HG03571 (cell line): ENCODE measurements at regions not wholly inside any gene's neighbourhood (a gene's known extent, or its start where the extent isn't known, plus 50 kb on each side); places are given as distances from the start of the nearest gene placed in this dataset.

Experiments used
- ATAC-seq: cut with Tn5 transposase; IDR thresholded peaks from one replicate; pipeline ENCODE4 v1.9.1; 2021; ENCODE audit not compliant: unreplicated experiment

DNA sequence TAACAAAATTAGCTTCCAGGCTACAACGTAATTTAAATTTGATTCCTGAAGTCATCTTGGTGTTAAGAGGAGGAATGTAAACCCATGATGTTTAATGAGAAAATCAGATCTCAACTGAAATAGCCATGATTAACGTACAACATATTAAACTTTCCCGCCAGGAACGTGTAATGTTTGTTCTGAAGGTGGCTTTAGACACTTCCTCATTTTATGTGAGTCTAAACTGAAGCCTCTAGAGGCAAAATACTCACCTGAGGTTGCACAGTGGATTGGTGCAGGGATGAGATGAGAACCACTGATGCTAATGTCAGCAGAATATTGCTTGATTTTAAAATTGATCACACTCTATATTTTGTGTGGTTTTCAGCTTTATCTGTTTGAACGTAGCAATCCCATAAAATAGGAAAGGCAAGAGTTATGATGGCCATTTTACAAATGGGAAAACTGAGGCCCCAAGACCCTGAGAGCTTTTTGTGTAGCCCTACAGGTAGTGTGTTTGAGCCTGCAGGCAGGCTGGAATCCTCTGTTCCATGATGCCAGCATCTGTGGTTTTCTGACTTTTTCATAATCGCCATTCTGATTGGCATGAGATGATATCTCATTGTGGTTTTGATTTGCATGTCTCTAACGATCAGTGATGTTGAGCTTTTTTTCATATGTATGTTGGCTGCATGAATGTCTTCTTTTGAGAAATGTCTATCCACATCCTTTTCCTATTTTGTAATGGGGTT lies 243.7 kb upstream of the BMPER start:
- ATAC-seq, result no peak

DNA sequence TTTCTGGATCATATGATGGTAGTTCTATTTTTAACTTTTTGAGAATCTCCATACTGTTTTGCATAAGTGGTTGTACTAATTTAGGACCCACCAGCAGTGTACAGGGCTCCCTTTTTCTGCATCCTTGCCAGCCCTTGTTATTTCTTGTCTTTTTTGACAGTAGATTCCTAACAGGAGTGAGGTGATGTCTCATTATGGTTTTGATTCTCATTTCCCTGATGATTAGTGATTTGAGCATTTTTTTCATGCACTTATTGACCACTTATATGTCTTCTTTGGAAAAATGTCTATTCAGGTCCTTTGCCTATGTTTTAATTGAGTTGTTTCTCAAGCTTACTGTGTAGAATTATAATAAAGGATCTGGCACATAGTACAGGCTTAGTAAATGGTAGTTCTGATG lies 238.8 kb upstream of the BMPER start:
- ATAC-seq, result no peak

DNA sequence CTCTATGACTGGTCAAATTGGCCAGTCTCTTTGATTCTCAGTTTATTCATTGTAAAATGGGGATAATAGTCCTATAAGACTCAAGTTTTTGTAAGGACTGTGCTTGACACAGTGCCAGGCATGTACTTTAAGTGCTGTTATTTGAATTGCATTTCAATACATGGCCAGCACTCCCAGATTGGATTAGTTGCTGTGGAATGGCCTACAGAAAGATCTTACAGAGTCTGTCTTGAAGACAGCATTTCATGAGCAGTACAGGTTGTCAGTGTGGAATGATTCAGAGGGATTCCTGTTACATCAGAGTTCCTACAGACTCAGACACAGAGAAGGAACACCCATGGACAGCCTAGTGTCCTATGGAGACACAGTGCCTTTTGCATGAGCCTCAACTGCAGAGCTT lies 238.1 kb upstream of the BMPER start:
- no peak for ATAC-seq

DNA sequence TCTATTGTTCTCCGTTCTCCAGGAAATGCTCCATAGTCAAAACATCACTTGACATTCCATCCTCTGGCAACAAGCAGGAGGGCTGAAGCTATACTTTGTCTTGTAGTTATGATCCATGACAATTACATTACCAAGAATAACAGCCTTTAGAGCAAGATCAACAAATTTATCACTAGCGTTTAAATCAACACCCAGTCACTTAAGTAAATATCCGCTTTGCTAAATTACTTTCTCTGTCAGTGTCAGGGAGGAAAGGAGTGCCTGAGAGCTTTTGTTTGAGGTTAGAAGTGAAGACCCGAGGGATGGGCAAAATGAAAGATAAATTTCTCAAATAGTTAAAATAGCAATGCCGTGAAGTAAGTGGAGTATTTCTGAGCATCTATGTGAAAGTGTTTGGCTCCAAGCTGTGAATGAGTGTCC lies 236.1 kb upstream of the BMPER start:
- no peak for ATAC-seq

DNA sequence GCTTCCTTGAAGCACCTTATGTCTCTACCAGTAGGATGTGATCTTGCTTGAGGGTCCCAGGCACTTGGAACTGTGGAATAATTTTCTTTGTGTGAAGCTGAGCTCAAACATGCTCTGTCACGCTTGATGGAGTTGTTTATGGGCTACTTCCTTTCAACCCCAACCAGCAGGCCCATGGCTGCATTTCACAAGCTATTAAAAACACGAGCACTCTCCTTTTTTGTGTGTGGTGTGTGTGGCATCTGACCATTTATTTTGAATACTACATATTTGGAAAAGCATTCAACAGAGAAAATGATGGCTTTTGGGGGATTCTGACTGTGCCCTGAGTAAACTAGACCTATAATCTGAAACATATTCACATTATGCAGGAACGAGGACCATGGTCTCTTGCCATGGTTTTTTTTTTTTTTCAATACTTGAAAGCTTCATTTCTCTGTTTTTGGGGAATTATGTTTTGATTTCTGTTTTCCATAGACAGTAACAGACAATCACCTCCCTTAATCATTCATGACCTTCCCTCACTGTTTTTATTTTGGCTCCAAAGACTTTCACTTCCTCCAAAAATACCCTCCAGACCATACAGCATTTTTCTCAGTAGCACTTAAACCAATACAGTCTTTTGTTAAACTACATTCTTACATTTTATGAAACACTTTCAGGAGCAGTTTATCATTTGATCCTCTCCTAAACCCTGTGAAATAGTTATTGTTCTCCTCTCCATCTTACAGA lies 233.6 kb upstream of the BMPER start:
- peak; percentile 60 for ATAC-seq

DNA sequence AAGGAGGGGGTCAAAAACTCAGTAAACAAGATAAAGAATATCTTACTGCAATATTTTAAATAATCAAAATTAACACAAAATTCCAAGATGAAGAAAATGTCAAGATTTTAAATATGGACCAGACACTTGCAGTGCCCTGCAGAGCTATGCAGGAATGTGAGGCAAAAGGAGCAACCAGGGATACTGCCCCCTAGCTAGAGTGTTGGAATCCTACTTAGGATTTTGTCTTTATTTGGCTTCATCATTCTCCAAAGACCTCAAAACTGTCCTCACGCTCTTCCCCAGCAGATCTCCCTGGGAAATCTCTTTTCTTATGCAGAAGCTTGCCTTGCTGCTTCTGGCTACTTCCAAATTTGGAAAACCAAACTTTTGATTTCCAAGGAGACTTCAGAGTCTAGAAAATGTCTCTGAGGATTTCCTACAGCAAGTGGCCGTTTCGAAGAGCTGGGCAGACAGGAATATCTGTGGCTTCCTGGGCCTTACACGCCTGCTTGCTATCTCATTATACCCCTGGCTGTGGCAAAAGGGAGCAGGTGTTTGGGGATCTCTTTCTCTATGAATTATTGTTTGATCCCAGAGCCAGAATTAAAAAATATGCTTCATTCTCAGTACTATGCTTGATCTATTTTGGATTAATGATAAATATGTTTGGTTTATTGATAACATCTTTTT lies 232.2 kb upstream of the BMPER start:
- ATAC-seq, result no peak

DNA sequence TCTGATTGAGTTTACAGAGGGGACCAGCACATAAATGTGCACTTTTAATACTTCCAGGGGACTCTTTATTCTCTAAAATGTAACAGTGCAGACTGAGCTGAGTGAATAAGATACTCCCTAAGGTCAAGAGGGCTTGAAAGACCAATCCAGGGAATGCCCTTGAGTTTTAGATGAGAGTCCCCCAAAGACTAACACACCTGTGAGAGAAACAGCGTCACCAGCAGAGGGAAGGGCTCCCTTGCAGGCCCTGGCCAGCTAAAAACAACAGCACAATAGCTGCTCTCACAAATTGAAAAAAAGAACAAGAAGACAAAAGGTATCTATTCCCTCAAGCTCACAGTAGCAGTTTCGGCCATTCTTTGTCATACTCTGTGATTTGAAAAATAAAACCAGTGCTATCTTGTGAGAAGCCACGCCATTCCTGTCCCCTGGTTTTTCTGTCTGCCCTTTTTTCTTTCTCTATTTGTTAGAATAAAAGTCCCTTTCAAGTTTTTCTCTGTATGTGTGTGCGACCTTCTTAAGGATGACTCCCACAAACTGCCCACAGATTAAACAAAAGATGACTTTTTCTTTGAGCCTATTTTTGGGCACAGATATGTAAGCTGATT lies 230.4 kb upstream of the BMPER start:
- no peak for ATAC-seq

DNA sequence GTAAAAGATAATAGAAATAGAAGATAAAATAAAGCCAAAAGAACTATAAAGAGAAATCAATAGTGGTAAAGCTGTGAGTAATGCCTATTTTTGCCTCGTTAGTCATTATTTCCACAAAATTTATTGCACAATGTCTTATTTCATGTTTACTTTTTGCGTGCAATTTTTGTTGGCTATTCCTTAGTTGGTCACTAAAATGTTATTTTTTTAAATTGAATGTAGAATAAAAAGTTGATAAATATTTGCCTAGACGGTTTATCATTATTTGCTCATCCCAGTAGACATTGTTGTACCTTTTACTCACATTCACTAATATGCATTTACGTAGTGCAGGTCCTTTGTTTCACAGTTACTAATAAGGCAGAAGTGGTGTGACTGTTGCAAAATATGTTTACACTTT lies 227.8 kb upstream of the BMPER start:
- ATAC-seq, result no peak

DNA sequence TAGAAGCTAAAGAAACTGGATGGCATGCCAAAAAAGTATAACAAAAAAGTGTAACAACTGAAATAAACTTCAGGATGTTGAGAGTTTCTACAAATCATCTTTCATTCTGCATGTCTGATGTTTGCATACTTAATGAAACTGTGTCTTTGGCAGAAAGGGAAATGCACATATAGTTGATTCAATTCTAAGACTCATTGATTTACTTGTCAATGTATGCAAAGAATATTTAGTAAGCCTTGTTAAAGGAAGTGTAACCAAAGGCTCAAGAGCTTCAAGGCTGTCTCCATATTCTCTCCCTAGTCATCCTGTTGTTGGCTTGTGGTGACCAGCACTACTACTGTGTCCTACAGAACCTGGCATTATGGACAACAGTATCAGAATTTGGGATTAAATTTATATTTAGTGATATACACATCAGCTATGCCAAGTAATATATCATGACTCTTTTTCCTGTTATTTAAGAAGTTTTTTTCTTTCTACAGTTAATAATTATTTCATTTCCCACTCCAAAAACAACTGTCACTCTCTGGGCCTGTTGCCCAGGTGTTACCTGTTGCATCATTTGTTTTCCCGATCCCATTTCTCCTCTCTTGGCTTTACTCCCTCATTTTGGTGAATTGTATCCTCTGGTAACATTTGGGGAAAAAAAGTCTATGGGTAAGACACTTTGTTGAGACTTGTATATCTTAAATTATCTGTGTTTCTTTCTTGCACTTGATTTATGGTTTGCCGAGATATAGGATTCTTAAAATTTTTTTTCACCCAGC lies 226.6 kb upstream of the BMPER start:
- no peak for ATAC-seq

DNA sequence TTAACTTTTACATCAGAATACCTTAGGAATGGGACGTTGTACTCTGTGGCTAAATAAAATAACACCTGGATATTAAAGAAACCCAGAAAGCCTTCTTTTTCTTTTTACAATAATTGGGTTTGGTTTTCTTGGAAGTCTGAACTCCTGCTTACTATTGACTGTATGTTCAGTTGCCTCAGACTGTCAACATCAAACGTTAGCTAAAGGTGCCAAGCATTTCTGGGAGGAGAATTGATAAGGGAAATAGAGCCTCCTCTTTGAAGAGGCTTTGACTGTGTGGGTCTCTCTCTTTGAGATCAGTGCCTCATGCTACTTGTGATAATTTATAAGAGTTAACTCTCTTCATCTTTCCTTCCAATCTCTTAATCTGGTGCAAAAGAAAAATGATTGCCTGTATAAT lies 224.7 kb upstream of the BMPER start:
- no peak for ATAC-seq

DNA sequence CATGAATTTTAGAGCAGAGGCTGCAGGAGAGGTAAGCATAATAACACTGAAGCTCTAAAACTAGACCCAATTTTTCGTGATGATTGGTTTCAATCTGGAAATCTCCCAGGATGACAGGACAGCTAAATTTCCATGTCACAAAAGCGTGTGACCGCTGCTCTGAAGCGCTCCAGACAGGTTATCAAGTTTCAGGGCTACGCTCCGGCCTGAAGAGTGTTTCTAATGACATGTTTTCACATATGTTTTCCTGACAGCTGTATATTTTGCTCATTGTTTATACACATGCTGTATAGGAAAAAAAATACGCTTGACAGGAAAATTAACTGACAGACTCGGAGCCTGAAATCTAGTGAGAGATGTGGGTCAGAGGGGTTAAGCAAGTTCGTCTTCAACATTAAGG lies 219.8 kb upstream of the BMPER start:
- ATAC-seq, result no peak

DNA sequence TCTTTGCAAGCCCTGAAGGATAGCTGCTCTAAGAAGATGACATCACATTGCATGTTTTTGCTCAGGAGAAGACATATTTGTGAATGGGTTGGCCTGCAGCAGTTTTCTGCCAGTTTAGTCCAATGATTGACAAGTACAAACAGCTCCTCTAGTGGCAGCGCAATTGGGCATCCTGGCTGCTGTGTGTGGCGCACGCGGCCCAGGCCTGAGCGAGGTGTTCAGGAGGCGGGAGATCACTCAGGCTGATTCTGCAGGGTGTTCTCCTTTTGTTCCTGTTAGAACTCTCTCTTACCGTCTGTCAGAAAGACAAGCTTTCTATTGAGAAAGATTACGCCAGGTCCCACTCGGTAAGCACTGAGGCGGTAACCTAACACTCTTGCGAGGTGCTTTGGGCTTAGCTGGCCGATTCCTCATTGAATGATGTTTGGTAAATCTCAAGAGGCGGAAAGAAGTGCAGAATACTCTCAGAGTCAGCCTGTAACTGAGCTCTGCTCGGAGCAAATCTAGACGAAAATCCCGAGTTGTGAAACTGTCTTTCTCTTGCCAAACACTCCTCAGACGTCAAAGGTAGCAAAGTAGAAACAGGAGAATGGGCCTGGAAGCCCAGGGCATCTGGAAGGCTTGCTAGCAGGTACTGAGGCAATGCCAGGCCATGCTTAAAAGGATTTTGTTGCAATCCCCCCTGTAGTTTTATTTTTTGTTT lies 219.2 kb upstream of the BMPER start:
- ATAC-seq, result no peak

DNA sequence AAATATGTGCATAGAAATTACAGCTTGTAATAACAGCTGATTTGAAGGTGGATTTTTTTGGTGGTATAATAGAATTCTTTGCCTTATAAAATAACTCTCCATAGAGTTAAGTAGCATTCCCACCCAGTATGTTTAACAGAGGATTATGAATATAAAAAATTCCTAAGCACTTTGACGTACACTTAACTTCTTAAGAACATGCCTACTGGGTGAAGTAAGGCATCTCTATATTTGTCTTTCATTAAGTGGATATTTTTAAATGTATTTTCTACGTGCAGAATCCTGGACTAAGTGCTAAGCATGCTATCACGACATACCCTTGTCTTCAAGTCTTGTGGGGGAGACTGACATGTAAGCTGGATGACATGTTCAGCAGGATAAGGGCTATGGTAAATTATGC lies 217.7 kb upstream of the BMPER start:
- ATAC-seq, result no peak

DNA sequence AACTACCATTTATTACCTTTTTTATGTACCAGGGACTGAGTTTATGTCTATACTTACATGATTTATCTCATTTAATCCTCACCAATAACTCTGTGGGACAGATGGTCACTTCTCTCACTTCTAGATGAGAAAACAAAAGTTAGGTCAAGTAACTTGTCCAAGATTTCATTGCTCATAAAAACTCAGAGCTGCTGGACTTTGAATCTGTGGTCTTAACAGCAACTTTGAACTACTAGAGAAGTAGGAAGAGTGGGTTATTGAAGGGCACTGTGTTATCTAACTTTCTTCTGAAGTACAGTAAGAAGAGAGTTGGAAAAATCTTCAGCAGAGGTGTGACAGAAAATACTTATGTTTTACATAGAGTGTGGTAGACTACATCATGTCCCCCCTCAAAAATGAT lies 214.2 kb upstream of the BMPER start:
- ATAC-seq, result no peak

DNA sequence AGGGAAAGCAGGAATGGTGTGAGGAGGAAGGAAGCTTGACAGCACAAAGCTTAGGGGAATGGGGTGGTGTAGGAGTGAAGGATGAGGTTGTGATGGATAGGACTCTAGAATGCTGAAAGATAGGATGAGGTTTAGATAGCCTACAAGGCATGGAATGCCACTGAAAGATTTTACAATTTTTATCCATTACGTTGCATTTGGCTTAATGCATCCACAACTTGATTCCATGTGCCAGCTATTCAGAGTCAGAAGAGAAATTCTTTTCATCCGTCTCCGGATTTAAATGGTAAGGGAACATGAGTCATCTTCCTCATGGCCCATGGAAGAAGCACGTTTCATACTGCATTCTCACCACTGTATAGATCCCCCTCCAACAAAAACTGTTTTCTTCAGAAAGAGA lies 212.4 kb upstream of the BMPER start:
- no peak for ATAC-seq

DNA sequence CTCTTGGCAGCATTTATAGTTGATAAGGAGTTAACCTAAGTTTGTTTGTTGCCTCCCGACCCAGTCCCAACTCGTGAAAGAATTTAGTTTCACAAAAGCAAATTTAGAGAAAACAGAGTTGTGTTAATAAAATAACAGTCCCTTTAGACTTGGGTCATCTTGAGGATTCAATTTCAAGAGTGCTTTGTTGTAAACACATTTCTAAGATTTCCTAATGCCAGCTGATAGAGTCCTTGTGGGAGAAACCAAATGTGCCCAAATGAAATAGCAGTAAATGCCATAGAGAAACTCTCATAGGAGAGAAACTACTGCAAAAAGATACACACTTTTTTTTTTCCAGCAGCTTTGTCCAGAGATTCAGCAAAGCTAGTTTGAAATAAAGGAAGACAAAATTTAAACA lies 211.3 kb upstream of the BMPER start:
- ATAC-seq, result no peak

DNA sequence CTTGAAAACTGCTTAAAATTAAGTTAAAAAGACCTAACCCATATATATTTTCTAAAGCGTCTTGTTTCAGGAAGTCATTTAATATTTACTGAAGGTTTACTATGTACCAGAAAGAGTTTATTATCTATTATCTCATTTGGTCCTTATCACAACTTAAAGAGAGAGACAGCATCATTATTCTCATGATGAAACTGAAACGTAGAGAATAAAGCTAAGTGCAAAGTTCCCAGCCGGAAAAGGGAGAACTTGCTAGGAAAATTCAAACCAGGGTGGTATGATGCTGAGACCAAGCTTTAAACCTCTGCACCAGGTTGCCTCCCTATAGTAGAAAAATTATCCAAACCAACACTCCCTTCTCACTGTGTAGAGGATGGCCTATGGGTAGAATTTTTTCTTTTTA lies 207.7 kb upstream of the BMPER start:
- ATAC-seq, result no peak

DNA sequence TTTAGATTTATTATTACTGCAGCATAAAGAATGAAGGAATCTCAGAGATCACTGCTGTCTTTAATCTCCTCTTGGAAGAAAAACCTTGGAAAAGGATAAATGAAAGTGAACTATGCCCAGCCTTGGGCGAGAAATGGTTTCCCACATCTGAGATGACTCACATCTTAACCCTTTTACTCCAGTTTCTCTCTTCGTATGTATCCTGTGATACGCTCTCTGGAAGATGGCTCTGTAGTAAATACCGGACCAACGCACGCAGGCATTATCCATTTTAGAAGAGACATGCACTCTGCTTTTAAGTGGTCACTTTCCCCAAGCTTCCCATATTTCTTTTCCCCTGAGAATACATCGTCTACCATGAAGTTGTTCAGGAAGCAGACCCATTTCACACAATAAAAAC lies 207.3 kb upstream of the BMPER start:
- no peak for ATAC-seq

DNA sequence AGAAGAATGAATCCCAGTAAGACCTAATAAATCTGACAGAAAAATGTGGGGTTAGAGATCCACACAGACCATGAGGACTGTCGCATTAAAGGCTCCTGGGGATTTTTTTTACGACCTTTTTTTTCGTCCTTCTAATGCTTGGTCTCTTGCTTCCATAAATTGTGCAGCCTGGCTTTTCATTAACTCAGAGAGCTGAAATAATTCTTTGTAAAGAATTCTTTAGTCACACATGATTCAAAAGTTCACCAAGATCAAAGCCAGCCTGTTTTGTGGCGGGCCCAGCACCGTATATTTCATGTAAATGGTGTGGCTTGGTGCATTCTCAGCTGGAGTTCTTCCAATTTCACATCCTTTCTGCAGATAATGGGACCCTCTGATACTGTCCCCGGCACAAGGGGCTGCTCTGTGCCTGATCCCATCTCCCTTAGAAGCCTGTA lies 206.6 kb upstream of the BMPER start:
- no peak for ATAC-seq
